ENCODE measurements at regions not wholly inside any gene's neighbourhood (a gene's known extent, or its start where the extent isn't known, plus 50 kb on each side); places are given as distances from the start of the nearest gene placed in this dataset.

GRCh38 chr10:27440478-27440877, 63.6 kb upstream of the RAB18 start:
- TF ChIP-seq CTCF (conservative IDR thresholded peaks at IDR 0.05; ENCODE audit: low read depth, low read length) (no peak), EZH2 (IDR thresholded peaks at IDR 0.05; ENCODE audit: low read length, unreplicated experiment) (no peak), EZH2phosphoT487 (IDR thresholded peaks at IDR 0.05; ENCODE audit: borderline replicate concordance, low read length) (no peak)

All from PC-3 (cell line).